IPS DF 6.9 (cell line): ENCODE measurements at regions not wholly inside any gene's neighbourhood (a gene's known extent, or its start where the extent isn't known, plus 50 kb on each side); places are given as distances from the start of the nearest gene placed in this dataset.

ENCODE experiments used
- DNase-seq: peaks from one replicate; pipeline ENCODE4 v3.0.0-alpha.2; 2013; ENCODE audit warnings: low read depth, low spot score
- H3K27ac ChIP-seq: one replicate; pipeline ENCODE4 v1.5.1; 2013; ENCODE audit warnings: low read length, control low read depth
- H3K27me3 ChIP-seq: 2 replicates; pipeline ENCODE4 v1.6.1; 2013; ENCODE audit warnings: mild to moderate bottlenecking, low read length; ENCODE audit not compliant: control insufficient read depth, insufficient read depth
- H3K36me3 ChIP-seq: 2 replicates; pipeline ENCODE4 v1.6.1; 2013; ENCODE audit warnings: low read length; ENCODE audit not compliant: control insufficient read depth, insufficient read depth
- H3K4me1 ChIP-seq: 2 replicates; pipeline ENCODE4 v1.6.1; 2013; ENCODE audit warnings: low read length; ENCODE audit not compliant: control insufficient read depth, insufficient read depth
- H3K4me3 ChIP-seq: 2 replicates; pipeline ENCODE4 v1.5.1; 2013; ENCODE audit warnings: mild to moderate bottlenecking, low read length
- H3K9me3 ChIP-seq: 2 replicates; pipeline ENCODE4 v1.6.1; 2013; ENCODE audit warnings: low read length, inconsistent platforms; ENCODE audit not compliant: control insufficient read depth, insufficient read depth
- WGBS: extraction: QIAGEN DNeasy Blood & Tissue Kit; methylation state at CpG from one replicate; pipeline ENCODE4 v1.1.7; 2013; ENCODE audit warnings: mixed read lengths, missing lambda C conversion rate; ENCODE audit not compliant: insufficient read length, insufficient coverage; 5-methylcytosine and 5-hydroxymethylcytosine counted together

DNA sequence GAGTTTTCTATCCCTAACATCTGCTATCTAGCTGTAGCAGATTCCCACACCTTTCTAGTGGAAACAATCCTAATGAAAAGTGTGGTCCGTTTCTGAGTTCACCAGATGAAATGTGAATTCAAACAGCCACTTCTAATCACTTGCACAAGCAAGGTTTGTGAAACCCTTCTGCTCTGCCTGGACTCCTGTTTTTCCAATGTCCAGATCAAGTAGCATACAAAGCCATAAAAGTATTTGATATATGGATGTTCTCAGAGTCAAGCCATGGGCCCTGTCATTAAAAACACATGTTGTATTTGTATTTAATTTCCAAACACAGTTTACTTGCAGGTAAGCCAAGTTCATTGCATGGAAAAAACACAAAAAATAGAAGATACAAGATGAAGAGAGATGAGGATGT, 570.4 kb downstream of the NR2F1-AS1 start:
- Histone ChIP-seq H3K4me1 (no peaks in the 10 kb centered on the region), H3K36me3 (no peaks in the 10 kb centered on the region), H3K4me3 (no peak overlapping the region), H3K27me3 (no peaks in the 10 kb centered on the region), H3K9me3 (no peaks in the 10 kb centered on the region), H3K27ac (no peak overlapping the region)
- DNase-seq: no peak
- WGBS: no CpG with 5 or more reads among the region's 1 CpG

DNA sequence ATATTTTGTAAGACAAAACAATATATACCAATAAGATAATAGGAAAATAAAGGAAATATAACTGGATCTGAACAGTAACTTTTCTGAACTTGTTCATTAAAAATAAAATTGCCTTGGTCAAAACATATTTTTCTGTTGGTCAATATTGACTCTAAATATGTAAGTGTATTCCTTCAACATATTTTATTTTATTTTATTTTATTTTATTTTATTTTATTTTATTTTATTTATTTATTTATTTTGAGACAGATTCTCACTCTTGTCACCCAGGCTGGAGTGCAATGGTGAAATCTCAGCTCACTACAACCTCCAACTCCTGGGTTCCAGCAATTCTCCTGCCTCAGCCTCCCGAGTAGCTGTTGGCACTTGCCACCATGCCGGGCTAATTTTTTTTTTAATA, 571.0 kb downstream of the NR2F1-AS1 start:
- DNase-seq: no peak
- Histone ChIP-seq H3K36me3 (no peaks in the 10 kb centered on the region), H3K27me3 (no peaks in the 10 kb centered on the region), H3K27ac (no peak overlapping the region), H3K4me1 (no peaks in the 10 kb centered on the region), H3K9me3 (no peaks in the 10 kb centered on the region), H3K4me3 (no peak overlapping the region)
- WGBS: no CpG with 5 or more reads among the region's 2 CpGs

- no CpG with 5 or more reads among the region's 7 CpGs for WGBS
- no peak overlapping the region for H3K27ac ChIP-seq
- DNase-seq: no peak
- H3K9me3 ChIP-seq: no peaks in the 10 kb centered on the region
- H3K27me3 ChIP-seq: no peaks in the 10 kb centered on the region
- H3K4me3 ChIP-seq: no peak overlapping the region
- no peaks in the 10 kb centered on the region for H3K36me3 ChIP-seq
- H3K4me1 ChIP-seq: no peaks in the 10 kb centered on the region
Observed at GRCh38 chr5:93008502-93009207, 572.4 kb downstream of the NR2F1-AS1 start.

- H3K4me1 ChIP-seq: no peaks in the 10 kb centered on the region
- no peaks in the 10 kb centered on the region for H3K36me3 ChIP-seq
- H3K27me3 ChIP-seq: no peaks in the 10 kb centered on the region
- H3K4me3 ChIP-seq: no peak overlapping the region
- no peak for DNase-seq
- no CpG with 5 or more reads among the region's 2 CpGs for WGBS
- no peaks in the 10 kb centered on the region for H3K9me3 ChIP-seq
- H3K27ac ChIP-seq: no peak overlapping the region
Observed at GRCh38 chr5:93006915-93007314, 574.1 kb downstream of the NR2F1-AS1 start.

GRCh38 chr5:92998456-92998855, 582.6 kb downstream of the NR2F1-AS1 start:
- DNase-seq: no peak
- no peaks in the 10 kb centered on the region for H3K4me1 ChIP-seq
- no peaks in the 10 kb centered on the region for H3K36me3 ChIP-seq
- no peak overlapping the region for H3K27ac ChIP-seq
- WGBS: no CpG with 5 or more reads among the region's 5 CpGs
- H3K27me3 ChIP-seq: no peaks in the 10 kb centered on the region
- H3K9me3 ChIP-seq: no peaks in the 10 kb centered on the region; the same call in 1 of the 2 replicates
- no peak overlapping the region for H3K4me3 ChIP-seq

- H3K27ac ChIP-seq: no peak overlapping the region
- WGBS: no CpG with 5 or more reads among the region's 1 CpG
- no peaks in the 10 kb centered on the region; the same call in 1 of the 2 replicates for H3K9me3 ChIP-seq
- no peak overlapping the region for H3K4me3 ChIP-seq
- no peaks in the 10 kb centered on the region for H3K27me3 ChIP-seq
- no peak for DNase-seq
- H3K36me3 ChIP-seq: no peaks in the 10 kb centered on the region
- H3K4me1 ChIP-seq: no peaks in the 10 kb centered on the region
Observed at GRCh38 chr5:92994392-92994791, 586.6 kb downstream of the NR2F1-AS1 start.

DNA sequence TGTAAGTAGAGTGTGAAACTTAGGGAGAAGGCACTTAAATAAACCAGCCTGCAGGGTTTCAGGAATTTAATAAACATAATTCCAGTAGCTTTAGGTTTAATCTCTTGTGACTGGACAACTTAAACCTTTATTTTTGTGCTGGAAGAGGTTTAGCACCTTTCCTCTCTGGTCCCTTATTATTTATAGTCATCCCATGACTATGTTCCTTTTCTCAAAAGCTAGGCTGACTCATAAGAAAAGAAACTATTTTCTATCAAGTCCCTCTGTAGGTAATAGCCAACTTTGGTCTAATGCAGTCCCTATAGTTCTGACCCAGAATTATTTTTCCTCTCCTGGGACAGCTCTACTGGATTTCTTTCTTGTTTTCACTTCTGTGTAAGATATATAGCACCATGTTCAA, 588.9 kb downstream of the NR2F1-AS1 start:
- Histone ChIP-seq H3K4me3 (no peak overlapping the region), H3K9me3 (no peaks in the 10 kb centered on the region; the same call in 1 of the 2 replicates), H3K36me3 (no peaks in the 10 kb centered on the region), H3K27ac (no peak overlapping the region), H3K27me3 (no peaks in the 10 kb centered on the region), H3K4me1 (no peaks in the 10 kb centered on the region)
- DNase-seq: no peak

DNA sequence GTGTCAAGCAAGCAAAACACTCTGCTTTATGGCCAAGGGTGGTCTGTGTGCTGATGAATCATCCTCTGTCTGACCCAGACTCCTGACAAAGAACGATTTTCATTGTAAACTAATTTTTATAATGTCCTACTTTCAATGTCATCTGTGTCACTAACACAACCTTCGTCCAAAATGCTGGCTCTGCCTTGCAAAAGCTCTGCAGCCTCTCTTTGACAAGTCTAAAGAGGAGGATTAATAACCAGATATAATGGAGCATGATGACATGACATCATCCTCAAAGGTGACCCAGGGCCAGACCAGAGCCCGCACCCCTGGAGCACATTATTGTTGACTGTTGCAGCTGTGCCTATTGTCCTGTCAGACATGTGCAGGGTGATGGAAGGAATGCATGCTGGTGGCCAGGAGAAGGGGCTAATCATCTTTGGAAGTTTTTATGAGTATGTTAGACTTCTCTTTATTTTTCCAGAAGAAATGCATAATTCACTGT, 589.4 kb downstream of the NR2F1-AS1 start:
- WGBS: no CpG with 5 or more reads among the region's 3 CpGs
- Histone ChIP-seq H3K4me3 (no peak overlapping the region), H3K36me3 (no peaks in the 10 kb centered on the region), H3K27me3 (no peaks in the 10 kb centered on the region), H3K27ac (no peak overlapping the region), H3K9me3 (no peaks in the 10 kb centered on the region; the same call in 1 of the 2 replicates), H3K4me1 (no peaks in the 10 kb centered on the region)
- DNase-seq: no peak

DNA sequence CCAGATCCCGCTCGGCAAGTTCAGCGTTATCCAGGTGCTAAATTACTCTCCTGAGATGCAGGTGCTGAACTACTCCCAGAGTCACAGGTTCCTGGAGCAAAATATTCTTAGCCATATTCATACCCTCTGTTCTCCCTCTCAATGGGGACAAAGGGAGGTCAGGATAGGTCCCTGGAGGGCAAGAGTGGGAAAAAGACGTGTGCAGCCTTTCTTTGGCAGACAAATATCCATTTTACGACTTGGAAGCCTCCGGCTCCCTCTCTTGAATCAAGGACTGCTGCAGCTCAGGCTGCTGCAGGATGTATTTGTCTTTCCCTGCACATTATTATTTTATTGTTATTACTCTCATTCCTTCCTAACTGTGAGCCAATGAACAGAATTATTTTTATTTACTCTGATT, 590.2 kb downstream of the NR2F1-AS1 start:
- Histone ChIP-seq H3K36me3 (no peaks in the 10 kb centered on the region), H3K4me1 (no peaks in the 10 kb centered on the region), H3K27ac (no peak overlapping the region), H3K4me3 (no peak overlapping the region), H3K9me3 (no peaks in the 10 kb centered on the region; the same call in 1 of the 2 replicates), H3K27me3 (no peaks in the 10 kb centered on the region)
- no peak for DNase-seq
- WGBS: no CpG with 5 or more reads among the region's 6 CpGs

GRCh38 chr5:92981001-92981400, 600.0 kb downstream of the NR2F1-AS1 start:
- no peak for DNase-seq
- Histone ChIP-seq H3K4me3 (no peak overlapping the region), H3K36me3 (no peaks in the 10 kb centered on the region), H3K4me1 (no peaks in the 10 kb centered on the region), H3K9me3 (no peaks in the 10 kb centered on the region), H3K27ac (no peak overlapping the region), H3K27me3 (no peaks in the 10 kb centered on the region)
- WGBS: no CpG with 5 or more reads among the region's 1 CpG

DNA sequence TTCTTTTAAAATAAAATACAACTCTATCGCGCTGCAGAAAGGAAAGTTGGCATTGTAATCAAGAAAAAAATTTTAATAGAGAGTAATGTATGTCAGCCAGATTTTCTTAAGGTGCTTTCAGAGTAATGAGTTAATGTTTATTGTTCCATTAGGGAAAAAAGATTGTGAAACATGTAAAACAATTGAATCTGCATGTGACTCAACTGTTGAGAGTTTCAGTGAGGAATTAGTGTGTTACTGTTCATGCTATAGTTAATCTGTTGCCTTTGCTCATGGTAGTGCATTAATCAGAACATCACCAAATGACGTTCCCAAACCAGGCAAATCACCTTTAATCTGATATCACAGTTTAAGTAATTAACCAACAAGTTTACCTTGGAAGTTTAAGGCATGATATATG, 600.5 kb downstream of the NR2F1-AS1 start:
- Histone ChIP-seq H3K9me3 (no peaks in the 10 kb centered on the region), H3K27me3 (no peaks in the 10 kb centered on the region), H3K4me1 (no peaks in the 10 kb centered on the region), H3K27ac (no peak overlapping the region), H3K4me3 (no peak overlapping the region), H3K36me3 (no peaks in the 10 kb centered on the region)
- WGBS: no CpG with 5 or more reads among the region's 3 CpGs
- no peak for DNase-seq
